T-cell (primary cell): ENCODE measurements at regions not wholly inside any gene's neighbourhood (a gene's known extent, or its start where the extent isn't known, plus 50 kb on each side); places are given as distances from the start of the nearest gene placed in this dataset.

ENCODE experiments used
- ATAC-seq, 4 experiments: fragments of 200-7000 bp in 3 of 4; fragments of 150-1000 bp in 1 of 4; cut with Tn5 transposase; replicated peaks in 1 of 4; 1 replicate in 3 of 4; 2 replicates in 1 of 4; pipeline ENCODE4 v1.10.0; 2021; ENCODE audit warnings: moderate library complexity in 3 of 4, mild to moderate bottlenecking in 2 of 4, moderate number of reproducible peaks in 1 of 4
- CTCF ChIA-PET, 2 donors: fragments of 300-600 bp; sonication (Branson Sonifier 250); formaldehyde crosslinking; loops; one replicate each; lab custom pipeline; 2022; ENCODE audit warnings: antibody characterized with exemption in 2 of 2; lab: Charles Lee
- POLR2A ChIA-PET, 2 donors: fragments of 300-600 bp; sonication (Branson Sonifier 250); formaldehyde crosslinking; loops; one replicate each; lab custom pipeline; 2022; ENCODE audit warnings: antibody characterized with exemption in 2 of 2; lab: Charles Lee
- DNase-seq, 35 experiments: peaks; one replicate each; pipeline versions ENCODE4 v3.0.0 to v3.0.0-alpha.2; 2013 to 2023
- H3K27ac ChIP-seq: one replicate; pipeline ENCODE4 v1.5.1; 2013; ENCODE audit warnings: low read length
- H3K27me3 ChIP-seq, 2 experiments: replicated peaks in 1 of 2; 1 replicate in 1 of 2; 2 replicates in 1 of 2; pipeline versions ENCODE4 v1.6.1 to v1.7.0; 2013; ENCODE audit warnings: low read length in 1 of 2, mixed read lengths in 1 of 2; ENCODE audit not compliant: control insufficient read depth in 2 of 2, insufficient read depth in 2 of 2; ENCODE audit errors: extremely low read depth in 1 of 2
- H3K36me3 ChIP-seq, 2 donors: 1 replicate in 1 of 2; 2 replicates in 1 of 2; pipeline versions ENCODE4 v1.6.1 to v1.7.0; 2013; ENCODE audit warnings: low read length in 1 of 2; ENCODE audit not compliant: control insufficient read depth in 2 of 2, insufficient read depth in 1 of 2; ENCODE audit errors: extremely low read depth in 1 of 2
- H3K4me1 ChIP-seq, 2 experiments: 1 replicate in 1 of 2; 2 replicates in 1 of 2; pipeline versions ENCODE4 v1.6.1 to v1.7.0; 2013; ENCODE audit warnings: low read length in 2 of 2, mixed read lengths in 1 of 2; ENCODE audit not compliant: insufficient read depth in 2 of 2, control insufficient read depth in 1 of 2; ENCODE audit errors: extremely low read depth in 1 of 2
- H3K4me3 ChIP-seq, 2 donors: 1 replicate in 1 of 2; 2 replicates in 1 of 2; pipeline versions ENCODE4 v1.5.1 to v1.7.0; 2013; ENCODE audit warnings: mild to moderate bottlenecking in 2 of 2, low read length in 1 of 2, moderate library complexity in 1 of 2; ENCODE audit not compliant: control insufficient read depth in 1 of 2; ENCODE audit errors: extremely low read depth in 1 of 2
- H3K9me3 ChIP-seq: 2 replicates; pipeline ENCODE4 v1.7.0; 2013
- H3K27ac Mint-ChIP-seq, 2 donors: one replicate each; pipeline ENCODE4 v1.8.0; 2020 to 2021; ENCODE audit warnings: mild to moderate bottlenecking in 2 of 2, mixed read lengths in 2 of 2
- H3K27me3 Mint-ChIP-seq, 2 donors: one replicate each; pipeline ENCODE4 v1.8.0; 2021 to 2022; ENCODE audit warnings: mixed read lengths in 2 of 2
- H3K36me3 Mint-ChIP-seq: one replicate; pipeline ENCODE4 v1.8.0; 2021; ENCODE audit warnings: mixed read lengths
- H3K4me1 Mint-ChIP-seq, 3 donors: one replicate each; pipeline ENCODE4 v1.8.0; 2020 to 2022; ENCODE audit warnings: mixed read lengths in 3 of 3, mild to moderate bottlenecking in 1 of 3
- H3K4me3 Mint-ChIP-seq, 3 donors: one replicate each; pipeline ENCODE4 v1.8.0; 2020 to 2022; ENCODE audit warnings: mild to moderate bottlenecking in 3 of 3, mixed read lengths in 3 of 3, moderate library complexity in 3 of 3
- H3K9me3 Mint-ChIP-seq, 3 donors: one replicate each; pipeline ENCODE4 v1.8.0; 2020 to 2022; ENCODE audit warnings: mixed read lengths in 3 of 3
- WGBS: methylation state at CpG from one replicate; pipeline ENCODE4 v1.1.5; 2013; ENCODE audit warnings: missing lambda C conversion rate; ENCODE audit not compliant: insufficient coverage; 5-methylcytosine and 5-hydroxymethylcytosine counted together

DNA sequence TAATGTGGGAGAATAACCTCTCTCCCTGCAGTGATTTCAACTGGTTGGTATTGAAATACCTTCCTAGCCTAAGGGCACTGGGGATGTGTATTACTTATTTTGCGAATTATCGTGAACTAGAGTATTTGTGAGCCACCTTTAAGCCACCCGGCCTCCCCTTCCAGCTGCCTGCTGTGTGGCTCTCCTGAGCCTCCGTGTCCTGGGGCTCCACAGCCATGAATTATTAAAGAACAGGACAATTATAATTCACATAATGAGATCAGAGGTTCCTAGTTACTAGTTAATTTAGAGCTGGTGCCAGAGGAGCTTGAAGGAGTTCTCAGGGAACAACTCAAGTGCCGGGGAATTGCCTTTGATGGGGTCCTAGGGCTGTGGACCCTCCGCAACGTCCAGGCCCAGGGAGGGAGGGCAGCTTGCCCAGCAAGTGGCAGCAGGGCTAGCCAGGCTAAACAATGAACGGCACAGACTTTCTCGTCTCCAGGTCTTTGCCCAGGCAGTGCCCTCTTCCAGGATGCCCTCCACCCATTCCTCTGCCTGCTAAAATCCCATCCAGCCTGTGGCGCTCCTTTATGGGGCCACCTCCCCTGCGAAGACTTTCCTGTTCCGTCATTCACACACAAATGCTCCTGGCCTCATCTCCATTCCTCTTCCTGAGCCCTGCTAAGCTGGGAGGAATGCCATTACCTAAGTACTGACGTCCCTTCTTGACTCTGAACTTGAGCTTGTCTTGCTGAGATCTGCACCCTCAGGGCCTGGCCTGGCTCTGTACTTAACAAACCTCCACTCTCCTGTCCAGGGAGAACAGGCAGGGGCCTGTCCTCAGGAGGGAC lies 91.5 kb downstream of the RTL6 start:
- no peaks in the 10 kb centered on the region for H3K4me1 Mint-ChIP-seq
- H3K27ac Mint-ChIP-seq: no peak overlapping the region
- ChIA-PET CTCF (no interaction called here), POLR2A (no interaction called here)
- H3K27me3 Mint-ChIP-seq: no peaks in the 10 kb centered on the region
- no peak overlapping the region for H3K4me3 Mint-ChIP-seq
- H3K4me3 ChIP-seq: no peak overlapping the region
- H3K9me3 Mint-ChIP-seq: no peaks in the 10 kb centered on the region
- WGBS: 83% methylated on average over 8 of the region's 13 CpGs
- H3K36me3 ChIP-seq: no peaks in the 10 kb centered on the region
- peaks cover 0 to 16% of the 10 kb centered on the region in 2 experiments for H3K27me3 ChIP-seq
- ATAC-seq (no peak), DNase-seq (no peak)
- no peaks in the 10 kb centered on the region for H3K4me1 ChIP-seq
- H3K9me3 ChIP-seq: no peaks in the 10 kb centered on the region
- no peak overlapping the region for H3K27ac ChIP-seq
- H3K36me3 Mint-ChIP-seq: no peaks in the 10 kb centered on the region

DNA sequence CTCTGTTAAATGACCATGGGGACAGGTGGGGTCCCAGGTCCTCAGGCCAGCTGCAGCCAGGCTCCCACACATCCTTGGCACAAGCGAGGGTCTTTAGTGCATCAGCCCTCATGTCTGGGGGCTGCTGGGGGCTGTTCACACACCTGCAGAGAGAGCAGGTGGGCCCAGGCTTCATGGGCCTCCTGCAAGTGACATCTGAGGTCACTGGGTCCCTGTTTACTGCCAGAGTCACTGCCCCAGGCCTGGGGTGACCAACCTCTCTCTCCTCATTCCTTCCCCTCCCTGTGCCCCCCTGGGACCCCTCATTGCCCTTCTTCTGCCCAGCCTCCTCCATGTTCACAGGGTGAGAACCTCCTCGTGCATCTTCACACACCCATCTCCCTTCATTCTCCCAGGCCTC lies 92.4 kb downstream of the RTL6 start:
- Mint-ChIP-seq H3K4me3 (no peak overlapping the region), H3K4me1 (no peaks in the 10 kb centered on the region), H3K36me3 (no peaks in the 10 kb centered on the region), H3K9me3 (no peaks in the 10 kb centered on the region), H3K27me3 (no peaks in the 10 kb centered on the region), H3K27ac (no peak overlapping the region)
- Histone ChIP-seq H3K27me3 (peaks cover 0 to 13% of the 10 kb centered on the region in 2 experiments), H3K9me3 (no peaks in the 10 kb centered on the region), H3K4me3 (no peak overlapping the region), H3K4me1 (no peaks in the 10 kb centered on the region), H3K27ac (no peak overlapping the region), H3K36me3 (no peaks in the 10 kb centered on the region)
- ChIA-PET POLR2A (no interaction called here), CTCF (no interaction called here)
- ATAC-seq (no peak), DNase-seq (no peak)
- 69% methylated on average over 2 of the region's 2 CpGs for WGBS

DNA sequence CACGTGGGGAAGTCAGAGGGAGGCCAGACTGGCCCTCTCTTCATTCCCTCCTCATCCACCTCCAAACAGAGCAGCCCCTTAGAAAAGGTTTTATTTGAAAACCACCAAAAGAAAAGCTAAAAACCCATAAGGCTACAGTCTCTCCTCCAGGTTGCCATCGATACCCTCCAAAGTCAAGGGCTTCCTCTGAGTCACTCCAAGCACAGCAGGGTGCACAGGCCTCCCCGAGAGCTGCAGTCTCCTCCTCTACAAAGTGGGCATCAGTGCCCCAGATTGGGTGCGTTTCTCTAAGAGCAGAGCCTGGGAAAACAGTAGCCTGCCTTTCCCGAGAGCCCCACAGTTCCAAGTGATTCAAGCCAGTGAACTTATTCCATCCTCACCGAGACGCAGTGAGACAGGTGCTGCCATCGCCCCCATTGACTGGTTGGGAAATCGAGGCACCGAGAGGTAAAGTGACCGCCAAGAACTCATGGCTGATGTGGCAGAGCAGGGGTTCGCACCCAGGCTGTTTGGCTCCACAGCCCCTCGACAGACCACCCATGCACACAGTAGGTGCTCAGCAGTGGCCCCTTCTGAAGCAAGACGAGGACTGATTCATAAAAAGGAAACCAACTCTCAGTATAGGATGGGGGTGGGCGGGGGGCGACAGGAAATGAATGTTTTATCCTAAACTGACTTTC lies 91.7 kb upstream of the SHISAL1 start:
- no peaks in the 10 kb centered on the region for H3K9me3 Mint-ChIP-seq
- H3K27ac Mint-ChIP-seq: no peak overlapping the region
- 88% methylated on average over 11 of the region's 16 CpGs for WGBS
- Histone ChIP-seq H3K4me1 (no peaks in the 10 kb centered on the region), H3K36me3 (no peaks in the 10 kb centered on the region), H3K27me3 (peaks cover 0 to 7% of the 10 kb centered on the region in 2 experiments), H3K9me3 (no peaks in the 10 kb centered on the region), H3K4me3 (no peak overlapping the region), H3K27ac (no peak overlapping the region)
- ATAC-seq: no peak
- ChIA-PET POLR2A (no interaction called here), CTCF (no interaction called here)
- DNase-seq: no peak
- no peaks in the 10 kb centered on the region for H3K36me3 Mint-ChIP-seq
- no peak overlapping the region for H3K4me3 Mint-ChIP-seq
- H3K27me3 Mint-ChIP-seq: no peaks in the 10 kb centered on the region
- no peaks in the 10 kb centered on the region for H3K4me1 Mint-ChIP-seq

DNA sequence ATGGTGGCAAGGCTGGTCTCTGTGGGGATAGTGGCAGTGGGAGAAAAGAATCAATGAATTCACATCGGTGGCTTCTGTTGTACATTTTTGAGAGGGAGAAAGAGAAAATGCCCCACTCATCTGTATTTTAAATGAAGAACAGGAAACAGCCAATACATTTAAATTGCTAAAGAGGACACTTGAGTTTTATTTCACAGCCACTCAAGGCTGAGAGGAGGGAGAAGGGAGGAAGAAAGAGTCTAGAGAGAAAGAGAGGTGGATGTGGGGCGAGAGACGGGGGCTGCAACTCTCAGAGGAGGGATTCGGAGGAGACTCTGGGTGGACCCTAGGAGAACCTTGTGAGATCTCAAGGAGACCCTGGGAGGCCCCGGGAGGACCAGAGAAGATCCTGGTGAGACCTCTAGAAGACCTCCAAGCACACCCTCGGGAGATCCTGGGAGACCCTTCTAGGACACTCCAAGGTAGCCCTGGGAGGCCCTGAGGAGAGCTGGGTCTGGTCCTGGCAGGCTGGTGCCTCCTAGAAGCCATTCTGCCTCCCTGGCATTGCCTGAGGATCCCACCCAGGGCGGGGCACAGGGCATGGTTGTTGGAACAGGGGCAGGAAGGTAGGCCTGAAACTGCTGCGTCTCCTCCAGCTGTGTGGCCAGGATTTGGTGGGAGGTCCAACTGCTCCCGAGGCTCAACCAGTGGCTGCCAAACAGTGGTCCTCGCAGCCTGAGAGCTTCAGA lies 91.0 kb upstream of the SHISAL1 start:
- H3K4me3 ChIP-seq: no peak overlapping the region
- H3K27ac ChIP-seq: no peak overlapping the region
- DNase-seq (no peak), ATAC-seq (no peak)
- no peaks in the 10 kb centered on the region for H3K36me3 ChIP-seq
- no peaks in the 10 kb centered on the region for H3K9me3 ChIP-seq
- Mint-ChIP-seq H3K36me3 (no peaks in the 10 kb centered on the region), H3K27ac (no peak overlapping the region), H3K4me1 (no peaks in the 10 kb centered on the region), H3K4me3 (no peak overlapping the region), H3K27me3 (no peaks in the 10 kb centered on the region), H3K9me3 (no peaks in the 10 kb centered on the region)
- POLR2A ChIA-PET: no interaction called here
- CTCF ChIA-PET: no interaction called here
- 81% methylated on average over 6 of the region's 10 CpGs for WGBS
- peaks cover 0 to 7% of the 10 kb centered on the region in 2 experiments for H3K27me3 ChIP-seq
- no peaks in the 10 kb centered on the region for H3K4me1 ChIP-seq

DNA sequence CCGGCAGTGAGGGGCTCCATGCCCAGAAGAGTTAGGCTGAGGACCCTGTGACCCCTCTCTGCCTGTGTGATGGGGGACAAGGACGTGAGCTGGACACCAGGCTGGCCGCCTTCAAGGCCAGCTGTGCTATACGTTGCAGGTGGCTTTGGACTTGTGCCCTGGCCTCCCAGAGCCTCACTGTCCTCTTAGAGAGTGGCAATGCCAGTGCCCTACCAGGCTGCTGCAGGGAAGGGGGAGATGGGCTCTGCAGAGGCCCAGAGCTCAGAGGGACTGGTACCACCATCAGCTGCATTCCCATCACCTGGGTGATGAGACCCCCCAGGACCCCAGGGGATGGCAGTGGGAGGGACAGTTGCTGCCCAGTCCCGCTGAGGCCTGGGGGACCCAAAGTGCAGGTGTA lies 90.4 kb upstream of the SHISAL1 start:
- H3K27ac Mint-ChIP-seq: no peak overlapping the region
- CTCF ChIA-PET: no interaction called here
- H3K36me3 ChIP-seq: no peaks in the 10 kb centered on the region
- no peaks in the 10 kb centered on the region for H3K27me3 Mint-ChIP-seq
- H3K4me1 ChIP-seq: no peaks in the 10 kb centered on the region
- H3K9me3 Mint-ChIP-seq: no peaks in the 10 kb centered on the region
- POLR2A ChIA-PET: no interaction called here
- ATAC-seq: no peak
- no peaks in the 10 kb centered on the region for H3K36me3 Mint-ChIP-seq
- H3K4me1 Mint-ChIP-seq: no peaks in the 10 kb centered on the region
- no peak overlapping the region for H3K27ac ChIP-seq
- 100% methylated on average over 5 of the region's 5 CpGs for WGBS
- peaks cover 0 to 7% of the 10 kb centered on the region in 2 experiments for H3K27me3 ChIP-seq
- no peak overlapping the region for H3K4me3 ChIP-seq
- no peak overlapping the region for H3K4me3 Mint-ChIP-seq
- no peaks in the 10 kb centered on the region for H3K9me3 ChIP-seq
- DNase-seq: no peak

DNA sequence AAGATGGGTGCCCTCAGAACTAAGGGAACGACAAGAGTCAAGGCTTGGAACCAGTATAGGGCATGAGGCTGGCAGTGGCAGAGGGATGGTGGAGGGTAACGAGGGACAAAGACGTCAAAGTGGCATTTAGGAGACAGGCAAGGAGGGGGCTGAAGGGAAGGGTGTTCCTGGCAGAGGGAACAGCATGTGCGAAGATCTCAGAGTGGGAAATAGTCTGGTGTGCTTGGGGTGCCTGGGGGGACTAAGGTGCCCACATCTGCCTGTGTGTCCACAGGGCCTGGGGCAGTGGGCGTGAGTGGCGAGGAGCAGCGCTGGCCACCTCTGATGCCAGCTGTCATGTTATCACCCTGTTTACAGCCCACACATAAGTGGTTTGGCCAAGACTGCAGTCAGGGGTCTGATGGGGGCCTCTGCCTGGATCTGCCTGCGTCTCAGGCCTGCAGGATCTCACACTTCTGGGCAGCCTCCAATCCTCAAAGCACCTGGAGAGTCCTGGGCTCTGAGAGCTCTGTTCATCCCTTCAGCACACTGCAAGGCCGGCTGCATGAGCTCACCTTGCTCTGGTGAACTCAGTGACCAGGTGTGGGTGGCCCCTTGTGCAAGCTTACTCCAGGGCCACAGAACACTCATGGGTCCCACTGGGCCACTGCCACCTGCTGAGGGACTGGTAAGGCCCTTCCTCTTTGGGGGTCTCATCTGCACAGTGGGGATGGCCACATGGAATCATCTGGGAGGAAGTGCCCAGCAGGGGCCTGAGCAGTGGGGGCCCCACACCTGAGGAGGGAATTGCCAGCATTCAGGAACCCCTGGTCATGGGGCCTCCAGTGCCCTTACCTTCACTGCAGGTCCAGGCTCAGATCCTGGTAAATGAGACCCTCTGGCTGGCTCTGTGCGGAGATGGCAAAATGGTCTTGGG lies 89.7 kb upstream of the SHISAL1 start:
- ATAC-seq (no peak), DNase-seq (no peak)
- Mint-ChIP-seq H3K9me3 (no peaks in the 10 kb centered on the region), H3K4me3 (no peak overlapping the region), H3K27me3 (no peaks in the 10 kb centered on the region), H3K36me3 (no peaks in the 10 kb centered on the region), H3K27ac (no peak overlapping the region), H3K4me1 (no peaks in the 10 kb centered on the region)
- Histone ChIP-seq H3K9me3 (no peaks in the 10 kb centered on the region), H3K36me3 (no peaks in the 10 kb centered on the region), H3K4me1 (no peaks in the 10 kb centered on the region), H3K4me3 (no peak overlapping the region), H3K27ac (no peak overlapping the region), H3K27me3 (peaks cover 0 to 7% of the 10 kb centered on the region in 2 experiments)
- ChIA-PET POLR2A (no interaction called here), CTCF (no interaction called here)
- WGBS: 86% methylated on average over 9 of the region's 10 CpGs
